ENCODE measurements at regions not wholly inside any gene's neighbourhood (a gene's known extent, or its start where the extent isn't known, plus 50 kb on each side); places are given as distances from the start of the nearest gene placed in this dataset.

GRCh38 chr2:36287363-36288275 lies 68.0 kb upstream of the CRIM1 start:
- H2BK20ac ChIP-seq (ENCODE audit: low read length) = no peak overlapping the region
- H3K79me2 ChIP-seq (ENCODE audit: control insufficient read depth in 1 of 2, insufficient read depth in 2 of 2, low read length in 2 of 2) = no peaks in the 10 kb centered on the region
- no peak overlapping the region for H3K23ac ChIP-seq (ENCODE audit: insufficient read length)
- H4K91ac ChIP-seq (replicated peaks; ENCODE audit: insufficient read length, low read length) = no peak overlapping the region
- H4K5ac ChIP-seq (ENCODE audit: insufficient read length, low read depth, low read length) = no peak overlapping the region
- H3K18ac ChIP-seq (ENCODE audit: extremely low read depth, low read length) = no peak overlapping the region
- no peak overlapping the region for H2BK5ac ChIP-seq (ENCODE audit: low read depth, low read length)
- H3K4me3 ChIP-seq (ENCODE audit: extremely low read depth in 1 of 4, insufficient read depth in 2 of 4, low read depth in 3 of 4, low read length in 4 of 4) = no peak overlapping the region
- no peaks in the 10 kb centered on the region; a peak in 1 of 8 replicates for H3K36me3 ChIP-seq (ENCODE audit: control insufficient read depth in 2 of 4, insufficient read depth in 4 of 4, low read length in 3 of 4)
- no peak overlapping the region for H3K27ac ChIP-seq (ENCODE audit: low read depth, low read length)
- H3K56ac ChIP-seq (replicated peaks; ENCODE audit: insufficient read length, low read depth, low read length) = no peak overlapping the region
- no peak for DNase-seq (ENCODE audit: low read depth in 1 of 2, low spot score in 2 of 2)
- peak overlapping the region; percentile 28; the same call in 1 of the 2 replicates for H2AFZ ChIP-seq (ENCODE audit: low read length)
- no peak overlapping the region for H4K8ac ChIP-seq (ENCODE audit: extremely low read depth, insufficient read depth, low read length)
- no peak overlapping the region for H3K14ac ChIP-seq (ENCODE audit: insufficient read length)
- no peak overlapping the region for H2BK15ac ChIP-seq (ENCODE audit: low read length)
- H3K23me2 ChIP-seq (ENCODE audit: low read depth, low read length) = no peaks in the 10 kb centered on the region
- FAIRE-seq = no peak
- whole genome bisulfite sequencing, 2 experiments (ENCODE audit: extremely low coverage in 1 of 2, insufficient coverage in 1 of 2, insufficient read length in 1 of 2, insufficient replicate concordance in 2 of 2, low coverage in 1 of 2, low lambda C conversion rate in 2 of 2, missing lambda C conversion rate in 1 of 2) = 86% methylated on average over 6 of the region's 6 CpGs; no CpG with 5 or more reads in 1 of the 2 experiments
- H3K9me3 ChIP-seq (ENCODE audit: insufficient read depth in 2 of 2, low read depth in 1 of 2, low read length in 1 of 2) = peaks cover 0 to 5% of the 10 kb centered on the region in 2 experiments; a peak in 2 of 4 replicates
- H3K4me1 ChIP-seq (replicated peaks in 1 of 4; ENCODE audit: control insufficient read depth in 3 of 4, insufficient read depth in 4 of 4, low read length in 3 of 4) = peaks cover 0 to 4% (median 1%) of the 10 kb centered on the region in 4 experiments; a peak in 2 of 7 replicates
- H3K4ac ChIP-seq (replicated peaks; ENCODE audit: insufficient read length, low read depth, low read length) = no peak overlapping the region
- H2BK12ac ChIP-seq (ENCODE audit: low read depth, low read length) = no peak overlapping the region
- H3K79me1 ChIP-seq (ENCODE audit: low read depth, low read length) = no peaks in the 10 kb centered on the region
- H3K27me3 ChIP-seq (replicated peaks in 1 of 4; ENCODE audit: control insufficient read depth in 3 of 4, extremely low read depth in 1 of 4, insufficient read depth in 3 of 4, low read length in 3 of 4) = no peaks in the 10 kb centered on the region
- no peak overlapping the region for H2AK5ac ChIP-seq (ENCODE audit: low read depth, low read length)
- POLR2A ChIA-PET (ENCODE audit: partially characterized antibody) = no interaction called here
- CTCF ChIA-PET (ENCODE audit: partially characterized antibody) = no interaction called here
- no peaks in the 10 kb centered on the region for H4K20me1 ChIP-seq (replicated peaks in 1 of 2; ENCODE audit: control insufficient read depth in 1 of 2, insufficient read depth in 2 of 2, low read length in 2 of 2)
- no peak overlapping the region for H3K9ac ChIP-seq (replicated peaks in 1 of 4; ENCODE audit: extremely low read depth in 1 of 4, low read depth in 3 of 4, low read length in 3 of 4)
- no peak overlapping the region for H3K4me2 ChIP-seq (ENCODE audit: insufficient read depth in 1 of 2, low read depth in 2 of 2, low read length in 2 of 2)
- no peak overlapping the region for H2BK120ac ChIP-seq (replicated peaks; ENCODE audit: low read depth, low read length)
- TF ChIP-seq KDM4A (IDR thresholded peaks at IDR 0.05; ENCODE audit: low read depth, low read length, severe bottlenecking) = no peak
- no peak for TF ChIP-seq POU5F1 (IDR thresholded peaks at IDR 0.05; ENCODE audit: low read depth, low read length)
- no peak for TF ChIP-seq MAX (IDR thresholded peaks at IDR 0.05)
- TF ChIP-seq YY1 (IDR thresholded peaks at IDR 0.05; ENCODE audit: low read depth, low read length) = no peak
- TF ChIP-seq PHF8 (conservative IDR thresholded peaks at IDR 0.05; ENCODE audit: low read depth, low read length) = no peak
- TF ChIP-seq USF2 (IDR thresholded peaks at IDR 0.05; ENCODE audit: low read length) = no peak
- TF ChIP-seq GTF2F1 (IDR thresholded peaks at IDR 0.05; ENCODE audit: borderline replicate concordance, low read depth, low read length) = no peak
- TF ChIP-seq RBBP5 (IDR thresholded peaks at IDR 0.05; ENCODE audit: borderline replicate concordance, low read depth, low read length) = no peak
- TF ChIP-seq FOSL1 (IDR thresholded peaks at IDR 0.05; ENCODE audit: insufficient read depth, low read depth, low read length) = no peak
- TF ChIP-seq TAF7 (optimal IDR thresholded peaks at IDR 0.05; ENCODE audit: borderline replicate concordance, low read depth, low read length) = no peak
- no peak for TF ChIP-seq JUND (IDR thresholded peaks at IDR 0.05; ENCODE audit: low read length)

Data from H1 (cell line).